Kidney (tissue), 13 donors: ENCODE measurements at regions not wholly inside any gene's neighbourhood (a gene's known extent, or its start where the extent isn't known, plus 50 kb on each side); places are given as distances from the start of the nearest gene placed in this dataset.

Experiments
- DNase-seq, 5 donors: peaks; one replicate each; pipeline ENCODE4 v3.0.0-alpha.2; 2013 to 2020
- FAIRE-seq: peaks from 2 replicates; lab custom pipeline; 2012; peaks lifted over from hg19 to GRCh38; lab: Jason Lieb, UNC
- H3K27ac ChIP-seq, 2 donors: one replicate each; pipeline ENCODE4 v1.7.0; 2013; ENCODE audit warnings: low read depth in 2 of 2, low read length in 2 of 2, inconsistent platforms in 1 of 2
- H3K27me3 ChIP-seq: one replicate; pipeline ENCODE4 v1.7.1; 2013; ENCODE audit warnings: low read length, inconsistent platforms; ENCODE audit not compliant: control insufficient read depth, insufficient read depth
- H3K36me3 ChIP-seq, 3 donors: one replicate each; pipeline versions ENCODE4 v1.7.0 to v1.7.1; 2013; ENCODE audit warnings: low read length in 3 of 3, control low read depth in 1 of 3, inconsistent platforms in 1 of 3; ENCODE audit not compliant: insufficient read depth in 3 of 3, control insufficient read depth in 2 of 3
- H3K4me1 ChIP-seq, 3 donors: one replicate each; pipeline versions ENCODE4 v1.7.0 to v1.7.1; 2013; ENCODE audit warnings: low read length in 3 of 3, inconsistent platforms in 1 of 3, low read depth in 1 of 3; ENCODE audit not compliant: control insufficient read depth in 2 of 3, insufficient read depth in 2 of 3
- H3K4me3 ChIP-seq, 3 donors: one replicate each; pipeline versions ENCODE4 v1.7.0 to v1.8.1; 2013; ENCODE audit warnings: low read length in 3 of 3, control low read depth in 1 of 3, inconsistent platforms in 1 of 3
- H3K9ac ChIP-seq, 3 donors: one replicate each; pipeline versions ENCODE4 v1.7.0 to v1.7.1; 2013; ENCODE audit warnings: low read length in 3 of 3, control low read depth in 1 of 3, inconsistent platforms in 1 of 3
- H3K9me3 ChIP-seq, 3 donors: one replicate each; pipeline versions ENCODE4 v1.7.0 to v1.7.1; 2013; ENCODE audit warnings: low read length in 3 of 3, control low read depth in 1 of 3, inconsistent platforms in 1 of 3; ENCODE audit not compliant: control insufficient read depth in 2 of 3, insufficient read depth in 1 of 3
- CTCF ChIP-seq: IDR thresholded peaks from 3 replicates; pipeline ENCODE4 v1.5.1; 2012; ENCODE audit warnings: mild to moderate bottlenecking, moderate library complexity, borderline replicate concordance; ENCODE audit not compliant: insufficient read depth; ENCODE audit errors: extremely low read depth
- intact Hi-C: fragments of 100-400 bp; cut with DNase I; formaldehyde crosslinking; loops from one replicate; pipeline ENCODE4 v1.11.1; 2022
- donor health status: control.
- donor health status: control.
- donor health status: control.
- donor health status: control.
- donor health status: control.
- donor health status: DM: yes; HTN: yes; CAD: no.
- donor health status: Normal renal cell carcinoma (clear cell type).

- intact Hi-C loops: no loop called here
- DNase-seq (no peak), FAIRE-seq (no peak)
- Histone ChIP-seq H3K9me3 (no peaks in the 10 kb centered on the region), H3K36me3 (no peaks in the 10 kb centered on the region), H3K27me3 (no peaks in the 10 kb centered on the region), H3K4me3 (no peak overlapping the region), H3K9ac (no peak overlapping the region), H3K4me1 (no peaks in the 10 kb centered on the region), H3K27ac (no peak overlapping the region)
- TF ChIP-seq CTCF: no peak
These were observed 76.6 kb upstream of the UBAC2 start for GRCh38 chr13:99124046-99124400.

- DNase-seq (no peak), FAIRE-seq (no peak)
- intact Hi-C loops: no loop called here
- no peaks in the 10 kb centered on the region for H3K27me3 ChIP-seq
- H3K27ac ChIP-seq: no peak overlapping the region
- no peaks in the 10 kb centered on the region for H3K4me1 ChIP-seq
- H3K9me3 ChIP-seq: no peaks in the 10 kb centered on the region
- no peak overlapping the region for H3K4me3 ChIP-seq
- no peak for TF ChIP-seq CTCF
- H3K36me3 ChIP-seq: no peaks in the 10 kb centered on the region
- H3K9ac ChIP-seq: no peak overlapping the region
These were observed 75.8 kb upstream of the UBAC2 start for GRCh38 chr13:99124794-99125316.

DNA sequence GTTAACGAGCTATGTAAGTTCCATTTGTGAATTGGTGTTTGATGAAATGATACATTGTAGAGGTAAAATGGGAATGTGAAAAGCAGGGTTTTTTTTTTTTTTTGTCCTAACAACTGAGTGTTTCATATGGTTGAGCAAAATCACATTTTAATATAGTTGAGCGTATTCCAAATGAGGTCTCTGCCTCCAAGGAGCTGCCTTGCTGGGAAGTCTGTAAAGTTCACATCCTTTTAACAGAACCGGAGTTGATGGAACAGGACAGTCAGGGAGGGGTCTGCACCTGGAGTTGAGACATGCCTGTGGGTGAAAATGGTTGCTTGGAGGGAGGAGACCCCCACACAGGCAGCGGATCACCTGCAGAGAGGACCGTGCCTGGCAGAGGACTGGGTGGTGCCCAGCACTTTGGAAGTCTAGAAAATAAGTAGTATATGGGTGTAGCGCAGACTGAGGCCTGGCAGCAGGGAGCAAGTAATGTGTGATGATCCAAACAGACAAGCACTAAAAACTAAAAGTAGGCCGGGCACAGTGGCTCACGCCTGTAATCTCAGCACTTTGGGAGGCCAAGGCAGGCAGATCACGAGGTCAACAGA lies 75.2 kb upstream of the UBAC2 start:
- H3K9me3 ChIP-seq: no peaks in the 10 kb centered on the region
- FAIRE-seq: no peak
- no peak overlapping the region for H3K9ac ChIP-seq
- intact Hi-C loops: no loop called here
- no peak overlapping the region for H3K27ac ChIP-seq
- H3K36me3 ChIP-seq: no peaks in the 10 kb centered on the region
- H3K4me3 ChIP-seq: no peak overlapping the region
- no peaks in the 10 kb centered on the region for H3K27me3 ChIP-seq
- no peaks in the 10 kb centered on the region for H3K4me1 ChIP-seq
- no peak for TF ChIP-seq CTCF
- DNase-seq: no peak

DNA sequence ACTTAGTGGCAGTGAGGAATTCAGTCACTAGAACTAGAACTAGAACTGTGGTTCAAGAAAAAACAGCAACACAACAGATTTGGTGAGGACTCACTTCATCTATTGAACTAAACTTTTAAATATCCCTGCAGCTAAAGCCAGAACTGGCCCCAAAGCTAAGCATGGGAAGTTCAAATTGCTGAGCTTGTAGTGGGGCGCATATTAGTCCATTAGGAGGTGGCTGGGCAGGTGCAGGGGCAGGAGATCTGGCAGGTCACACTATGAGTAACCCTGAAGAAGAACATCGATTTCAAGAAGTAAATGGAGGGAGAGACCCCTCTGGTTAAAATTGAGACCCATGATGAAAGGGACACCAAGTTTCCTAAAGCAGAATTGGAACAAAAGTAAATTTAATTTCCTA lies 73.8 kb upstream of the UBAC2 start:
- intact Hi-C loops: no loop called here
- no peak for FAIRE-seq
- no peak overlapping the region for H3K27ac ChIP-seq

More for the DNA sequence above, 73.8 kb upstream of the UBAC2 start:
- DNase-seq: no peak
- no peak for TF ChIP-seq CTCF
- no peaks in the 10 kb centered on the region for H3K9me3 ChIP-seq
- H3K27me3 ChIP-seq: no peaks in the 10 kb centered on the region
- no peaks in the 10 kb centered on the region for H3K36me3 ChIP-seq
- H3K9ac ChIP-seq: no peak overlapping the region
- H3K4me3 ChIP-seq: no peak overlapping the region
- no peaks in the 10 kb centered on the region for H3K4me1 ChIP-seq
